Eye (tissue), 1 donor: ENCODE measurements at regions not wholly inside any gene's neighbourhood (a gene's known extent, or its start where the extent isn't known, plus 50 kb on each side); places are given as distances from the start of the nearest gene placed in this dataset.
"Not testable (repeated sequence)": the region's sequence is repeated elsewhere in the genome, so short reads cannot be mapped to it uniquely, and the experiment has no call there.

Experiments used
- DNase-seq: peaks from one replicate; pipeline ENCODE4 v3.0.0-alpha.2; 2015

GRCh38 chr10:29363930-29364329 is 75.1 kb downstream of the LYZL1 start:
- not testable (repeated sequence) for DNase-seq

GRCh38 chr10:29366206-29366605 is 77.3 kb downstream of the LYZL1 start:
- not testable (repeated sequence) for DNase-seq

- DNase-seq: no peak
Measured at GRCh38 chr10:29369419-29369818, 80.5 kb downstream of the LYZL1 start.

- peak; percentile 68 for DNase-seq
Measured at GRCh38 chr10:29370097-29371092, 81.5 kb downstream of the LYZL1 start.

GRCh38 chr10:29372920-29373319 is 84.0 kb downstream of the LYZL1 start:
- DNase-seq: no peak

GRCh38 chr10:29374162-29374561 is 85.3 kb downstream of the LYZL1 start:
- DNase-seq: no peak

- no peak for DNase-seq
Measured at GRCh38 chr10:29375888-29376287, 87.0 kb downstream of the LYZL1 start.

GRCh38 chr10:29377333-29377961 is 88.6 kb downstream of the LYZL1 start:
- DNase-seq: peak; percentile 47

- no peak for DNase-seq
Measured at GRCh38 chr10:29378106-29378505, 89.2 kb downstream of the LYZL1 start.

- no peak for DNase-seq
Measured at GRCh38 chr10:29379208-29379607, 90.3 kb downstream of the LYZL1 start.

- not testable (repeated sequence) for DNase-seq
Measured at GRCh38 chr10:29379777-29380598, 91.1 kb downstream of the LYZL1 start.

- DNase-seq: not testable (repeated sequence)
Measured at GRCh38 chr10:29380599-29381511, 92.0 kb downstream of the LYZL1 start.

GRCh38 chr10:29386342-29386999 is 97.6 kb downstream of the LYZL1 start:
- peak; percentile 70 for DNase-seq

- DNase-seq: no peak
Measured at GRCh38 chr10:29387269-29387668, 98.4 kb downstream of the LYZL1 start.

- not testable (repeated sequence) for DNase-seq
Measured at GRCh38 chr10:29388112-29388511, 99.2 kb downstream of the LYZL1 start.

GRCh38 chr10:29389493-29389892 is 100.6 kb downstream of the LYZL1 start:
- DNase-seq: no peak

- no peak for DNase-seq
Measured at GRCh38 chr10:29389935-29390334, 101.1 kb downstream of the LYZL1 start.

GRCh38 chr10:29392376-29393021 is 103.6 kb downstream of the LYZL1 start:
- DNase-seq: peak; percentile 82

GRCh38 chr10:29394321-29394932 is 105.6 kb downstream of the LYZL1 start:
- no peak for DNase-seq

- no peak for DNase-seq
Measured at GRCh38 chr10:29395409-29395808, 106.5 kb downstream of the LYZL1 start.
